PFSK-1 (cell line): ENCODE measurements at regions not wholly inside any gene's neighbourhood (a gene's known extent, or its start where the extent isn't known, plus 50 kb on each side); places are given as distances from the start of the nearest gene placed in this dataset.

Source experiments
- FOXP2 ChIP-seq: optimal IDR thresholded peaks from 2 replicates; pipeline ENCODE3; 2011; ENCODE audit warnings: borderline replicate concordance, control low read depth, inconsistent platforms; ENCODE audit not compliant: insufficient read depth; ENCODE audit errors: extremely low read length, extremely low read depth
- POLR2AphosphoS5 ChIP-seq: IDR thresholded peaks from 2 replicates; pipeline ENCODE4 v1.6.1; 2012; ENCODE audit warnings: low read depth, mild to moderate bottlenecking, control low read depth, low read length, moderate library complexity
- SIN3A ChIP-seq: IDR thresholded peaks from 2 replicates; pipeline ENCODE4 v1.6.1; 2012; ENCODE audit warnings: mild to moderate bottlenecking, low read length, moderate library complexity, borderline replicate concordance; ENCODE audit not compliant: insufficient read depth
- TAF1 ChIP-seq: IDR thresholded peaks from 2 replicates; pipeline ENCODE4 v1.6.1; 2012; ENCODE audit warnings: low read length, control low read depth, borderline replicate concordance; ENCODE audit not compliant: insufficient read depth
- TF ChIP-seq, protein P1 (sequence below), 2 experiments: IDR thresholded peaks; 2 replicates each; pipeline versions ENCODE4 v1.6.1 to v1.8.0; 2011 to 2012; ENCODE audit warnings: low read depth in 2 of 2, low read length in 2 of 2, control low read depth in 1 of 2, inconsistent platforms in 1 of 2, mild to moderate bottlenecking in 1 of 2, moderate library complexity in 1 of 2; ENCODE audit not compliant: insufficient read depth in 1 of 2

DNA sequence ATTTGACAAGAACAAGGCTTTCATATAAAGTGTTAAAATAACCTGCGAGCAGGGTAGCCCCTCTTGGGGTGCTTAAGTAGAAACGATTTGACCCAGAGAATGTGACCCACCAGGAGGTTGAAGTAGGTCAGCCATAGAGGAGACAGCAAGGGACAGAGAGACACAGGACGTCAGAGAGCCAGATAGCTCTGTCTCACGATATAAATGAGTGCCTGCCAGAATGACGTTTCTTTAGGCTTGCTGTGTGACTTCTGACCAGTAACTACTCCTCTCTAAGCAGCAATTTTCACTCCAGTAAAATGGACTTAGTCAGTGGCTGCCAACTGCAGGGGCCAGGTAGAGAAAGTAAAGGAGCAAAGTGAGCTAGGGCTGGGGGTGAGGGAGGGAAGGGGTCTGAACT lies 473.0 kb upstream of the C16orf82 start:
- TF ChIP-seq TAF1: no peak
- TF ChIP-seq, protein P1, sequence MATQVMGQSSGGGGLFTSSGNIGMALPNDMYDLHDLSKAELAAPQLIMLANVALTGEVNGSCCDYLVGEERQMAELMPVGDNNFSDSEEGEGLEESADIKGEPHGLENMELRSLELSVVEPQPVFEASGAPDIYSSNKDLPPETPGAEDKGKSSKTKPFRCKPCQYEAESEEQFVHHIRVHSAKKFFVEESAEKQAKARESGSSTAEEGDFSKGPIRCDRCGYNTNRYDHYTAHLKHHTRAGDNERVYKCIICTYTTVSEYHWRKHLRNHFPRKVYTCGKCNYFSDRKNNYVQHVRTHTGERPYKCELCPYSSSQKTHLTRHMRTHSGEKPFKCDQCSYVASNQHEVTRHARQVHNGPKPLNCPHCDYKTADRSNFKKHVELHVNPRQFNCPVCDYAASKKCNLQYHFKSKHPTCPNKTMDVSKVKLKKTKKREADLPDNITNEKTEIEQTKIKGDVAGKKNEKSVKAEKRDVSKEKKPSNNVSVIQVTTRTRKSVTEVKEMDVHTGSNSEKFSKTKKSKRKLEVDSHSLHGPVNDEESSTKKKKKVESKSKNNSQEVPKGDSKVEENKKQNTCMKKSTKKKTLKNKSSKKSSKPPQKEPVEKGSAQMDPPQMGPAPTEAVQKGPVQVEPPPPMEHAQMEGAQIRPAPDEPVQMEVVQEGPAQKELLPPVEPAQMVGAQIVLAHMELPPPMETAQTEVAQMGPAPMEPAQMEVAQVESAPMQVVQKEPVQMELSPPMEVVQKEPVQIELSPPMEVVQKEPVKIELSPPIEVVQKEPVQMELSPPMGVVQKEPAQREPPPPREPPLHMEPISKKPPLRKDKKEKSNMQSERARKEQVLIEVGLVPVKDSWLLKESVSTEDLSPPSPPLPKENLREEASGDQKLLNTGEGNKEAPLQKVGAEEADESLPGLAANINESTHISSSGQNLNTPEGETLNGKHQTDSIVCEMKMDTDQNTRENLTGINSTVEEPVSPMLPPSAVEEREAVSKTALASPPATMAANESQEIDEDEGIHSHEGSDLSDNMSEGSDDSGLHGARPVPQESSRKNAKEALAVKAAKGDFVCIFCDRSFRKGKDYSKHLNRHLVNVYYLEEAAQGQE (IDR thresholded peaks at IDR 0.05; ENCODE audit: insufficient read depth in 1 of 2, low read depth in 2 of 2, low read length in 2 of 2): no peak
- no peak for TF ChIP-seq SIN3A
- TF ChIP-seq FOXP2: no peak
- no peak for TF ChIP-seq POLR2AphosphoS5

DNA sequence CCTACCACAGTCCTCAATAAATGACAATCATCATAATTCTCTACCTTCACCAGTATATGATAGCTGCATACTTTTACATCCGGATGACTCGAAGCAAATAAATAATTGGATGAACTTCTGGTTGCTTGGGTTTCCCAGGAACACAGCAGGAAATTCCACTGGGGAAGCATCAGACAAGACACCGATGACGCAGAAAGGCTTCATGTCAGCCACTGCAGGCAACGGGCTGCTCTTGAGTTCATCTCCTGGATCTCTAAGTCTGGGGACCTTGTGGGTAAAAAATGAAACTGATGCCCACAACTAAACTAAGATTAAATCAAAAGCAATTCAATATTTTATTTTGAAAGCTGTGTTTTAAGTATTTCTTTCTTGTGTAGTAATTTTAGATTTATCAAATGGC lies 472.1 kb upstream of the C16orf82 start:
- TF ChIP-seq SIN3A (no peak), TAF1 (no peak), FOXP2 (no peak), POLR2AphosphoS5 (no peak)
- TF ChIP-seq, protein P1 (IDR thresholded peaks at IDR 0.05; ENCODE audit: insufficient read depth in 1 of 2, low read depth in 2 of 2, low read length in 2 of 2): no peak

DNA sequence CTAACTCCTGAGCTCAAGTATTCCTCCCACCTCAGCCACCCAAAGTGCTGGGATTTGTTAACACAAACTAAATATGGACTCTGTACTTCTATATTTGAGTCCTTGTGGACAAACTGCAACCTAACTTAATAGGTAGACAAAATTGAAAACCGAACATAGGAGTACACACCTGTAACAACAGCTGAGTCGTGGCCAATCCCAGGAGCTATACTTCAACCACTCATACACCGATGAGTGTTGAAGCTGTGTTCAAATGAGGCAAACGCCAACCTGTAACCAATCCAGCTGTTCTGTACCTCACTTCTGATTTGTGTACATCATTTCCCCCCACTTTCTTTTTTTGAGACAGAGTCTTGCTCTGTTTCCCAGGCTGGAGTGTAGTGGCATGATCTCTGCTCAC lies 471.5 kb upstream of the C16orf82 start:
- TF ChIP-seq SIN3A: no peak

DNA sequence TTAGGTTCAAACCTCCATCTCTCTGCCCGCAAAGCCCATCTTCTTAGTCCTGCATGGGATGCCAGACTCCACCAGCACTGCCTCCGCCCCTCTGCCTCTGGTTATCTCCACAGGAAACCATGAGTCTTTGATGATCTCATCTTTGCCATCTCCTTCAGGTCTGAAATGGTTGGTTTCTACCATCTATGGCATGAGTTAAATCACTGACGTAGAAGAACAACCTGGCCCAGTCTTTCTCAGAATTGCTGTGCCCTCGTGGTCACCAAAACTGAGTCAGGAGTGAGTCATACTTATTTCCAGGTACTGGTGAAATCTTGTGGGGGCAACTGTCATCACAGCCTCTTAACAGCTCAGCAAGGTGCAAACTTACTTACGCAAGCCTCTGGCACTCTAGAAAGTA lies 468.7 kb upstream of the C16orf82 start:
- TF ChIP-seq POLR2AphosphoS5 (no peak), SIN3A (no peak), FOXP2 (no peak), TAF1 (no peak)
- TF ChIP-seq, protein P1 (IDR thresholded peaks at IDR 0.05; ENCODE audit: insufficient read depth in 1 of 2, low read depth in 2 of 2, low read length in 2 of 2): no peak

DNA sequence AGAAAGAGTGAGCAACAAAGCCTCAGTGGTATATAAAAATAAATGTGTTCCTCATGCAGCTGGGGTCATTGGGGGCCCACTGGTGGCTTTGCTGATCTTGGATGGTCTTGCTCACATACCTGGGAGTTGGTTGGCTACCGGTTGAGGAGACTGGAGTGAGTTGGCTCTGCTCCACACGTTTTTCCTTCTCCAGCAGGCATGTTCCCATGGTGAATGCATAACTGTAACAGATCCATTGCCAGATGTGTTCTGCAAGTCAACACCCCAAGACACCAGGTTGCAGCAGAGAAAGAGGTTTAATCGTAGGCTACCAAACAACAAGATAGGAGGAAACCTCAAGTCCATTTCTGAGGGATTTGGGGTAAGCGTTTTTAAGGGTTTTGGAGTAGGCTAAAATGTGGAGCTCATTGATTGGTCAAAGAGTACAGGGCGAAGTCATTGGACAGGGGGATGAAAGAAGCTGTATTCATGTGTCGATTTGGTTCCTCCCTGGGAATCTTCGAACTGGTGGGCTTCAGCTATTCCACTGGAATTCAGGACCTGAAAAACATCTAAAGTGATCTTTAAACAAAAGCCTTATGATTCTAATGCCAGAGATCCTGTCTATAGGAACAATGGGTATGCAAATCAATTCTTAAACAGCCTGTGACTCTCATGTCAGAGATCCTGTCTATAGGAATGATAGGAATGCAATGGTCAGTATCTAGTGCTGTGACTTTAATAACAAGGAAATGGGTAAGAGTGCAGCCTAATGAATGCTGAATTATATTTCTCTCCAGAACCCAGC lies 467.5 kb upstream of the C16orf82 start:
- TF ChIP-seq POLR2AphosphoS5: no peak

DNA sequence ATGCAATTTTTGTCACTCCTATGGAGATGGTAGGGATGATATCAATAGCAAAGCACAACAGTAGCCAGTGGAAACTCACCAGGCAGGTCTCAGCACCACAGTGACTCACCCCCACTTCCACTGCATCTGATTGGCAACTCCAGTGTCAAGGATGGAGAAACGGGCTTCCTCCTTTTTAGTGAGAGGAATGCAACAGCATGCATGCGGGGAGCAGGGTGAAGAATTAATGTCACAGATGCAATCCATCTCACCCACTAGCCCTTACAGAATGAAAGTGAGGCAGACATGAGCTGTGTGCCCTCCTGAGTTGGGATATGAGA lies 467.0 kb upstream of the C16orf82 start:
- TF ChIP-seq, protein P1 (IDR thresholded peaks at IDR 0.05; ENCODE audit: insufficient read depth in 1 of 2, low read depth in 2 of 2, low read length in 2 of 2): no peak
- TF ChIP-seq FOXP2: no peak
- no peak for TF ChIP-seq SIN3A
- TF ChIP-seq TAF1: no peak
- no peak for TF ChIP-seq POLR2AphosphoS5
